ENCODE measurements at regions not wholly inside any gene's neighbourhood (a gene's known extent, or its start where the extent isn't known, plus 50 kb on each side); places are given as distances from the start of the nearest gene placed in this dataset.

- TF ChIP-seq CHD7 (IDR thresholded peaks at IDR 0.05; ENCODE audit: insufficient replicate concordance, low read length) (no peak), GTF2F1 (IDR thresholded peaks at IDR 0.05; ENCODE audit: borderline replicate concordance, low read depth, low read length) (no peak)
Observed at GRCh38 chr7:42734568-42734967, 177.3 kb downstream of the C7orf25 start (continued).

Measured in H1 (cell line).